Duodenal mucosa (tissue), 2 donors: ENCODE measurements at regions not wholly inside any gene's neighbourhood (a gene's known extent, or its start where the extent isn't known, plus 50 kb on each side); places are given as distances from the start of the nearest gene placed in this dataset.
"Not testable (repeated sequence)": the region's sequence is repeated elsewhere in the genome, so short reads cannot be mapped to it uniquely, and the experiment has no call there.

Source experiments
- H3K27ac ChIP-seq: one replicate; pipeline ENCODE4 v1.7.0; 2013; ENCODE audit warnings: low read depth, low read length
- H3K27me3 ChIP-seq, 2 donors: one replicate each; pipeline ENCODE4 v1.7.0; 2013; ENCODE audit warnings: low read length in 2 of 2, control low read depth in 1 of 2; ENCODE audit not compliant: insufficient read depth in 2 of 2, control insufficient read depth in 1 of 2
- H3K36me3 ChIP-seq, 2 donors: one replicate each; pipeline ENCODE4 v1.7.0; 2013; ENCODE audit warnings: low read length in 2 of 2, control low read depth in 1 of 2; ENCODE audit not compliant: insufficient read depth in 2 of 2, control insufficient read depth in 1 of 2
- H3K4me1 ChIP-seq, 2 donors: one replicate each; pipeline ENCODE4 v1.7.0; 2013; ENCODE audit warnings: low read length in 2 of 2, control low read depth in 1 of 2; ENCODE audit not compliant: insufficient read depth in 2 of 2, control insufficient read depth in 1 of 2
- H3K4me3 ChIP-seq, 2 donors: one replicate each; pipeline ENCODE4 v1.7.0; 2013; ENCODE audit warnings: low read length in 2 of 2, low read depth in 1 of 2
- H3K9ac ChIP-seq, 2 donors: one replicate each; pipeline ENCODE4 v1.7.0; 2013; ENCODE audit warnings: low read length in 2 of 2, low read depth in 1 of 2
- H3K9me3 ChIP-seq, 2 donors: one replicate each; pipeline ENCODE4 v1.7.0; 2013; ENCODE audit warnings: low read length in 2 of 2, control low read depth in 1 of 2; ENCODE audit not compliant: control insufficient read depth in 1 of 2

GRCh38 chr7:106749165-106749564, 88.2 kb upstream of the CCDC71L start:
- Histone ChIP-seq H3K27ac (no peak overlapping the region), H3K36me3 (no peaks in the 10 kb centered on the region), H3K9me3 (no peaks in the 10 kb centered on the region), H3K27me3 (no peaks in the 10 kb centered on the region), H3K4me1 (peaks cover 3 to 9% of the 10 kb centered on the region in 2 donors), H3K9ac (no peak overlapping the region), H3K4me3 (no peak overlapping the region)

GRCh38 chr7:106750773-106751172, 89.8 kb upstream of the CCDC71L start:
- Histone ChIP-seq H3K4me3 (no peak overlapping the region), H3K9me3 (no peaks in the 10 kb centered on the region), H3K27me3 (no peaks in the 10 kb centered on the region), H3K36me3 (no peaks in the 10 kb centered on the region), H3K4me1 (peaks cover 3 to 9% of the 10 kb centered on the region in 2 donors), H3K9ac (no peak overlapping the region), H3K27ac (no peak overlapping the region)

GRCh38 chr7:106752367-106752766, 91.4 kb upstream of the CCDC71L start:
- H3K27me3 ChIP-seq = no peaks in the 10 kb centered on the region
- no peak overlapping the region for H3K9ac ChIP-seq
- H3K27ac ChIP-seq = no peak overlapping the region
- H3K4me1 ChIP-seq = peaks cover under 1 to 6% of the 10 kb centered on the region in 2 donors
- no peaks in the 10 kb centered on the region for H3K36me3 ChIP-seq
- no peak overlapping the region for H3K4me3 ChIP-seq
- no peaks in the 10 kb centered on the region for H3K9me3 ChIP-seq

GRCh38 chr7:106755024-106755423, 94.1 kb upstream of the CCDC71L start:
- H3K4me3 ChIP-seq, H3K9ac ChIP-seq, H3K36me3 ChIP-seq, H3K27me3 ChIP-seq, H3K9me3 ChIP-seq, H3K27ac ChIP-seq, H3K4me1 ChIP-seq: not testable (repeated sequence)

GRCh38 chr7:106755641-106756040, 94.7 kb upstream of the CCDC71L start:
- H3K9ac ChIP-seq = no peak overlapping the region
- H3K9me3 ChIP-seq = no peaks in the 10 kb centered on the region
- H3K36me3 ChIP-seq = no peaks in the 10 kb centered on the region
- no peaks in the 10 kb centered on the region for H3K4me1 ChIP-seq
- no peak overlapping the region for H3K27ac ChIP-seq
- H3K27me3 ChIP-seq = no peaks in the 10 kb centered on the region
- no peak overlapping the region for H3K4me3 ChIP-seq

GRCh38 chr7:106756071-106756470, 95.1 kb upstream of the CCDC71L start:
- no peaks in the 10 kb centered on the region for H3K36me3 ChIP-seq
- no peaks in the 10 kb centered on the region for H3K4me1 ChIP-seq
- H3K27me3 ChIP-seq = no peaks in the 10 kb centered on the region

GRCh38 chr7:106756884-106757283, 95.9 kb upstream of the CCDC71L start:
- Histone ChIP-seq H3K36me3 (no peaks in the 10 kb centered on the region), H3K9me3 (no peaks in the 10 kb centered on the region), H3K4me3 (no peak overlapping the region), H3K27ac (no peak overlapping the region), H3K4me1 (no peaks in the 10 kb centered on the region), H3K27me3 (no peaks in the 10 kb centered on the region), H3K9ac (no peak overlapping the region)

More at GRCh38 chr7:106756071-106756470, 95.1 kb upstream of the CCDC71L start:
- Histone ChIP-seq H3K27ac (no peak overlapping the region), H3K9ac (no peak overlapping the region), H3K9me3 (no peaks in the 10 kb centered on the region), H3K4me3 (no peak overlapping the region)

- Histone ChIP-seq H3K4me3 (no peak overlapping the region), H3K36me3 (no peaks in the 10 kb centered on the region), H3K9me3 (no peaks in the 10 kb centered on the region), H3K27me3 (no peaks in the 10 kb centered on the region), H3K27ac (no peak overlapping the region), H3K4me1 (no peaks in the 10 kb centered on the region), H3K9ac (no peak overlapping the region)
These were observed 96.9 kb upstream of the CCDC71L start for GRCh38 chr7:106757846-106758245.

- H3K27me3 ChIP-seq, H3K36me3 ChIP-seq, H3K4me1 ChIP-seq, H3K9me3 ChIP-seq, H3K9ac ChIP-seq, H3K4me3 ChIP-seq, H3K27ac ChIP-seq: not testable (repeated sequence)
These were observed 101.9 kb upstream of the CCDC71L start for GRCh38 chr7:106762845-106763244.

- H3K9ac ChIP-seq = no peak overlapping the region
- H3K36me3 ChIP-seq = no peaks in the 10 kb centered on the region
- peaks cover 4 to 10% of the 10 kb centered on the region in 2 donors for H3K4me1 ChIP-seq
- H3K9me3 ChIP-seq = no peaks in the 10 kb centered on the region
- H3K27ac ChIP-seq = no peak overlapping the region
- no peaks in the 10 kb centered on the region for H3K27me3 ChIP-seq
- H3K4me3 ChIP-seq = no peak overlapping the region
These were observed 101.4 kb upstream of the PIK3CG start for GRCh38 chr7:106763717-106764116.

GRCh38 chr7:106765727-106766355, 99.2 kb upstream of the PIK3CG start:
- H3K9ac ChIP-seq = no peak overlapping the region
- H3K9me3 ChIP-seq = no peaks in the 10 kb centered on the region
- peaks cover 4 to 11% of the 10 kb centered on the region in 2 donors for H3K4me1 ChIP-seq
- no peaks in the 10 kb centered on the region for H3K36me3 ChIP-seq
- H3K27me3 ChIP-seq = no peaks in the 10 kb centered on the region
- no peak overlapping the region for H3K27ac ChIP-seq
- H3K4me3 ChIP-seq = no peak overlapping the region
